ENCODE measurements at regions not wholly inside any gene's neighbourhood (a gene's known extent, or its start where the extent isn't known, plus 50 kb on each side); places are given as distances from the start of the nearest gene placed in this dataset.

GRCh38 chr6:90715093-90715655 is 128.3 kb upstream of the MAP3K7 start:
- H3K36me3 Mint-ChIP-seq (ENCODE audit: insufficient read depth in 1 of 3, low read depth in 3 of 3), result no peaks in the 10 kb centered on the region
- Histone ChIP-seq H4K91ac (ENCODE audit: insufficient read length, low read depth, low read length) (no peak overlapping the region), H3K23ac (ENCODE audit: insufficient read length, low read depth, low read length) (no peak overlapping the region), H3K18ac (ENCODE audit: insufficient read length, low read depth, low read length) (no peak overlapping the region), H3K9me3 (ENCODE audit: control insufficient read depth, low read depth, low read length) (no peaks in the 10 kb centered on the region), H2AFZ (ENCODE audit: low read length) (no peak overlapping the region), H3K4me1 (ENCODE audit: insufficient read depth, low read length) (no peaks in the 10 kb centered on the region), H2AK5ac (ENCODE audit: insufficient read length, low read length) (no peak overlapping the region), H4K8ac (replicated peaks; ENCODE audit: insufficient read length, low read depth, low read length) (no peak overlapping the region), H2BK12ac (ENCODE audit: insufficient read length, low read depth, low read length) (no peak overlapping the region), H3K4me2 (ENCODE audit: insufficient read depth, insufficient read length, low read length) (no peak overlapping the region), H3K23me2 (ENCODE audit: insufficient read length, low read depth, low read length, poor library complexity, severe bottlenecking) (no peaks in the 10 kb centered on the region), H2BK15ac (ENCODE audit: low read depth, low read length) (no peak overlapping the region), H3K79me2 (ENCODE audit: insufficient read depth, low read length) (no peaks in the 10 kb centered on the region), H3K27ac (ENCODE audit: insufficient read length, low read depth, low read length) (no peak overlapping the region), H3K27me3 (ENCODE audit: insufficient read depth, low read length) (no peaks in the 10 kb centered on the region), H3K79me1 (ENCODE audit: insufficient read depth, low read depth, low read length, poor library complexity, severe bottlenecking) (no peaks in the 10 kb centered on the region), H4K5ac (ENCODE audit: insufficient read length, low read depth, low read length) (no peak overlapping the region), H2BK120ac (ENCODE audit: low read depth, low read length, poor library complexity, severe bottlenecking) (no peak overlapping the region), H3K56ac (ENCODE audit: insufficient read length, low read depth, low read length) (no peak overlapping the region), H3K4ac (ENCODE audit: low read depth, low read length) (no peak overlapping the region), H3T11ph (ENCODE audit: low read length) (no peak overlapping the region), H3K9ac (ENCODE audit: extremely low read depth, insufficient read length, low read length) (no peak overlapping the region), H2BK5ac (ENCODE audit: insufficient read length, low read length) (no peak overlapping the region), H3K14ac (ENCODE audit: insufficient read depth, low read length) (no peak overlapping the region), H4K20me1 (ENCODE audit: control insufficient read depth, insufficient read depth, insufficient read length) (no peaks in the 10 kb centered on the region), H2BK20ac (ENCODE audit: low read depth, low read length, poor library complexity, severe bottlenecking) (no peak overlapping the region)
- DNase-seq, result no peak
- no peak overlapping the region for H3K27ac Mint-ChIP-seq
- no peak overlapping the region for H3K4me3 Mint-ChIP-seq
- H3K27me3 Mint-ChIP-seq (ENCODE audit: low read depth), result no peaks in the 10 kb centered on the region; the same call in 1 of the 2 replicates
- TF ChIP-seq CTCF (conservative IDR thresholded peaks at IDR 0.05), result no peak
- peaks cover 2 to 7% of the 10 kb centered on the region in 2 experiments; a peak in 2 of 4 replicates for H3K4me1 Mint-ChIP-seq
- no peaks in the 10 kb centered on the region for H3K9me3 Mint-ChIP-seq
- WGBS (ENCODE audit: extremely low coverage, insufficient read length, low lambda C conversion rate), result no CpG with 5 or more reads among the region's 13 CpGs

Data from H9 (cell line).